NB4 (cell line): ENCODE measurements at regions not wholly inside any gene's neighbourhood (a gene's known extent, or its start where the extent isn't known, plus 50 kb on each side); places are given as distances from the start of the nearest gene placed in this dataset.

Source experiments
- TF ChIP-seq, protein P1 (sequence below): IDR thresholded peaks from one replicate; pipeline ENCODE4 v1.5.1; 2012; ENCODE audit warnings: low read depth, low read length
- TF ChIP-seq, protein P2 (sequence below): IDR thresholded peaks from 2 replicates; pipeline ENCODE4 v1.6.1; 2011; ENCODE audit warnings: low read depth, low read length

DNA sequence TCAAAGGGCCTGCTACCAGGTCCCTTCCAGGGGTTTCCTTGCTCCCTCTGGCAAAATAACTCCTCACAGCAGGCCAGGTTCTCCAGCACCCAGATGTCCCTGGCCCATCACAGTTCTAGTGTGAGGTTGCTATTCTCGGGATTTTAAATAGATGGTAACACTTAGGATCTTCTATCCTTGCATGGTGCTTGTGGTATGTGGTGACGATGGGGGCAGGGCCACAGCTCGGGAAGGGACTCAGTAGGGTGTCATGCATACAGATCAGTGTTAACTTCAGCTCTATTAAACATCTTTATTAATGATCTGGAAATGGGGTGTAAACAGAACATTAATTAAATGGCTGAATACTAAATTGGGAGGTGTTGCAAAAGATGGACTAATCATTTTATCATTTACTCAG, 323.8 kb downstream of the QKI start:
- TF ChIP-seq, protein P1, sequence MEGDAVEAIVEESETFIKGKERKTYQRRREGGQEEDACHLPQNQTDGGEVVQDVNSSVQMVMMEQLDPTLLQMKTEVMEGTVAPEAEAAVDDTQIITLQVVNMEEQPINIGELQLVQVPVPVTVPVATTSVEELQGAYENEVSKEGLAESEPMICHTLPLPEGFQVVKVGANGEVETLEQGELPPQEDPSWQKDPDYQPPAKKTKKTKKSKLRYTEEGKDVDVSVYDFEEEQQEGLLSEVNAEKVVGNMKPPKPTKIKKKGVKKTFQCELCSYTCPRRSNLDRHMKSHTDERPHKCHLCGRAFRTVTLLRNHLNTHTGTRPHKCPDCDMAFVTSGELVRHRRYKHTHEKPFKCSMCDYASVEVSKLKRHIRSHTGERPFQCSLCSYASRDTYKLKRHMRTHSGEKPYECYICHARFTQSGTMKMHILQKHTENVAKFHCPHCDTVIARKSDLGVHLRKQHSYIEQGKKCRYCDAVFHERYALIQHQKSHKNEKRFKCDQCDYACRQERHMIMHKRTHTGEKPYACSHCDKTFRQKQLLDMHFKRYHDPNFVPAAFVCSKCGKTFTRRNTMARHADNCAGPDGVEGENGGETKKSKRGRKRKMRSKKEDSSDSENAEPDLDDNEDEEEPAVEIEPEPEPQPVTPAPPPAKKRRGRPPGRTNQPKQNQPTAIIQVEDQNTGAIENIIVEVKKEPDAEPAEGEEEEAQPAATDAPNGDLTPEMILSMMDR, result no peak
- TF ChIP-seq, protein P2, sequence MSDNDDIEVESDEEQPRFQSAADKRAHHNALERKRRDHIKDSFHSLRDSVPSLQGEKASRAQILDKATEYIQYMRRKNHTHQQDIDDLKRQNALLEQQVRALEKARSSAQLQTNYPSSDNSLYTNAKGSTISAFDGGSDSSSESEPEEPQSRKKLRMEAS, result no peak
